Endothelial cell of umbilical vein (primary cell): ENCODE measurements at regions not wholly inside any gene's neighbourhood (a gene's known extent, or its start where the extent isn't known, plus 50 kb on each side); places are given as distances from the start of the nearest gene placed in this dataset.

Source experiments
- BruUV-seq: library from RNA; stranded (reverse); fragments of 400-500 nt; replicated peaks from 2 replicates; lab custom pipeline; 2021; lab: Mats Ljungman, UMichigan
- CTCF ChIA-PET: fragments of 300-600, 350-600 bp; sonication (Branson Sonifier 250); formaldehyde crosslinking; loops from one replicate; lab custom pipeline; 2021; ENCODE audit warnings: antibody characterized with exemption, inconsistent platforms; lab: Charles Lee
- POLR2A ChIA-PET: fragments of 300-600, 350-600 bp; sonication (Branson Sonifier 250); formaldehyde crosslinking; loops from one replicate; lab custom pipeline; 2021; ENCODE audit warnings: antibody characterized with exemption, inconsistent platforms; lab: Charles Lee
- DNase-seq: peaks from one replicate; pipeline ENCODE4 v3.0.0-alpha.2; 2011; ENCODE audit warnings: low read depth, low spot score
- FAIRE-seq: peaks from 2 replicates; lab custom pipeline; 2011; peaks lifted over from hg19 to GRCh38; lab: Jason Lieb, UNC
- H2AFZ ChIP-seq: 2 replicates; pipeline ENCODE4 v1.6.0; 2012; ENCODE audit warnings: low read depth, low read length, control low read depth, inconsistent platforms
- H3K27ac ChIP-seq: 2 replicates; pipeline ENCODE4 v1.5.1; 2011; ENCODE audit warnings: low read depth, mild to moderate bottlenecking, control low read depth, low read length, moderate library complexity; ENCODE audit not compliant: insufficient read depth
- H3K27me3 ChIP-seq, 2 experiments: 2 replicates each; pipeline versions ENCODE4 v1.6.0 to v1.6.1; 2011; ENCODE audit warnings: low read length in 2 of 2, mixed read lengths in 1 of 2; ENCODE audit not compliant: control insufficient read depth in 2 of 2, insufficient read depth in 2 of 2
- H3K36me3 ChIP-seq, 2 experiments: 2 replicates in 1 of 2; 3 replicates in 1 of 2; pipeline ENCODE4 v1.5.1; 2011; ENCODE audit warnings: low read length in 2 of 2, mild to moderate bottlenecking in 1 of 2, moderate library complexity in 1 of 2; ENCODE audit not compliant: control insufficient read depth in 2 of 2, insufficient read depth in 2 of 2; ENCODE audit errors: extremely low read depth in 1 of 2
- H3K4me1 ChIP-seq: 3 replicates; pipeline ENCODE4 v1.5.1; 2011; ENCODE audit warnings: mild to moderate bottlenecking, low read length; ENCODE audit not compliant: control insufficient read depth, insufficient read depth; ENCODE audit errors: extremely low read depth
- H3K4me2 ChIP-seq: 2 replicates; pipeline ENCODE4 v1.6.1; 2011; ENCODE audit warnings: low read length, control low read depth, mixed read lengths; ENCODE audit not compliant: insufficient read depth
- H3K4me3 ChIP-seq, 3 experiments: fragments of 200-600 bp in 1 of 3; sonication (generic), shearing (Covaris generic) in 1 of 3; replicated peaks in 1 of 3; 2 replicates each; pipeline ENCODE4 v1.5.1; 2011 to 2016; ENCODE audit warnings: control low read depth in 3 of 3, low read length in 3 of 3, mild to moderate bottlenecking in 2 of 3, inconsistent platforms in 1 of 3, low read depth in 1 of 3, moderate library complexity in 1 of 3; ENCODE audit not compliant: insufficient read depth in 1 of 3
- H3K79me2 ChIP-seq: 2 replicates; pipeline ENCODE4 v1.6.0; 2012; ENCODE audit warnings: low read length, inconsistent platforms; ENCODE audit not compliant: control insufficient read depth, insufficient read depth
- H3K9ac ChIP-seq: replicated peaks from 2 replicates; pipeline ENCODE3; 2011; ENCODE audit warnings: low read length, control low read depth; ENCODE audit not compliant: insufficient read depth; ENCODE audit errors: extremely low read depth
- H3K9me1 ChIP-seq: replicated peaks from 3 replicates; pipeline ENCODE4 v1.6.0; 2011; ENCODE audit warnings: mild to moderate bottlenecking, low read length; ENCODE audit not compliant: control insufficient read depth, insufficient read depth; ENCODE audit errors: extremely low read depth
- H3K9me3 ChIP-seq: replicated peaks from 2 replicates; pipeline ENCODE4 v1.5.1; 2012; ENCODE audit warnings: low read length, inconsistent platforms; ENCODE audit not compliant: control insufficient read depth, insufficient read depth
- H4K20me1 ChIP-seq: replicated peaks from 2 replicates; pipeline ENCODE3; 2011; ENCODE audit warnings: mild to moderate bottlenecking, low read length; ENCODE audit not compliant: control insufficient read depth, insufficient read depth; ENCODE audit errors: extremely low read depth
- CTCF ChIP-seq, 2 donors: IDR thresholded peaks; 1 replicate in 1 of 2; 2 replicates in 1 of 2; pipeline ENCODE4 v1.5.1; 2011; ENCODE audit warnings: low read length in 2 of 2, mild to moderate bottlenecking in 2 of 2, moderate library complexity in 2 of 2, control low read depth in 1 of 2, inconsistent platforms in 1 of 2, low read depth in 1 of 2; ENCODE audit not compliant: insufficient read depth in 1 of 2; ENCODE audit errors: extremely low read depth in 1 of 2
- EZH2 ChIP-seq: IDR thresholded peaks from 2 replicates; pipeline ENCODE4 v1.6.1; 2012; ENCODE audit warnings: borderline replicate concordance, low read depth, mild to moderate bottlenecking, moderate library complexity, low read length, inconsistent platforms; ENCODE audit not compliant: severe bottlenecking
- FOS ChIP-seq: IDR thresholded peaks from 2 replicates; pipeline ENCODE4 v1.6.1; 2011; ENCODE audit warnings: mild to moderate bottlenecking, low read length, moderate library complexity, borderline replicate concordance; ENCODE audit not compliant: insufficient read depth
- GATA2 ChIP-seq: IDR thresholded peaks from 2 replicates; pipeline ENCODE4 v1.7.0; 2011; ENCODE audit warnings: low read depth, mild to moderate bottlenecking, moderate library complexity, mixed read lengths, low read length; ENCODE audit not compliant: insufficient read length, insufficient read depth
- JUN ChIP-seq: IDR thresholded peaks from 2 replicates; pipeline ENCODE4 v1.6.1; 2011; ENCODE audit warnings: borderline replicate concordance, low read depth; ENCODE audit not compliant: insufficient read length, insufficient read depth
- MAX ChIP-seq: IDR thresholded peaks from 2 replicates; pipeline ENCODE4 v1.6.1; 2011; ENCODE audit not compliant: insufficient read depth, insufficient read length
- MYC ChIP-seq: IDR thresholded peaks from one replicate; pipeline ENCODE4 v1.6.1; 2011; ENCODE audit warnings: mild to moderate bottlenecking, low read depth, low read length
- POLR2A ChIP-seq: IDR thresholded peaks from 2 replicates; pipeline ENCODE4 v1.6.1; 2012; ENCODE audit warnings: low read depth, mild to moderate bottlenecking, control low read depth, low read length
- POLR2AphosphoS5 ChIP-seq: IDR thresholded peaks from 2 replicates; pipeline ENCODE4 v1.6.1; 2012; ENCODE audit warnings: low read depth, mild to moderate bottlenecking, control low read depth, low read length, moderate library complexity; ENCODE audit not compliant: insufficient read depth
- dilution Hi-C: fragments of 300-500 bp; cut with MboI; formaldehyde crosslinking; loops from one replicate; pipeline ENCODE4 v1.15.0; 2019; ENCODE audit warnings: low sequenced_read_pairs; ENCODE audit not compliant: extremely low pct_ligation_motif_present
- intact Hi-C: fragments of 100-400 bp; cut with micrococcal nuclease; formaldehyde crosslinking; loops from one replicate; pipeline ENCODE4 v1.10.0; 2022

GRCh38 chr10:94138391-94138790 lies 144.7 kb downstream of the PLCE1 start:
- TF ChIP-seq CTCF (IDR thresholded peaks at IDR 0.05; ENCODE audit: extremely low read depth in 1 of 2, insufficient read depth in 1 of 2, low read depth in 1 of 2, low read length in 2 of 2) (no peak), JUN (no peak), EZH2 (no peak), MAX (no peak), GATA2 (no peak), POLR2A (no peak), POLR2AphosphoS5 (no peak), MYC (no peak), FOS (no peak)
- Histone ChIP-seq H3K36me3 (no peaks in the 10 kb centered on the region), H3K4me2 (no peak overlapping the region), H2AFZ (no peak overlapping the region), H3K4me3 (no peak overlapping the region), H3K9me1 (no peaks in the 10 kb centered on the region), H3K4me1 (no peaks in the 10 kb centered on the region), H3K27ac (no peak overlapping the region), H3K9ac (no peak overlapping the region), H3K9me3 (no peaks in the 10 kb centered on the region), H3K27me3 (no peaks in the 10 kb centered on the region), H3K79me2 (no peaks in the 10 kb centered on the region), H4K20me1 (no peaks in the 10 kb centered on the region)
- dilution Hi-C loops (no loop called here), intact Hi-C loops (no loop called here)
- POLR2A ChIA-PET: no interaction called here
- FAIRE-seq (no peak), DNase-seq (no peak)
- BruUV-seq: no TSS peak
- CTCF ChIA-PET: no interaction called here
